GM12875 (cell line): ENCODE measurements at regions not wholly inside any gene's neighbourhood (a gene's known extent, or its start where the extent isn't known, plus 50 kb on each side); places are given as distances from the start of the nearest gene placed in this dataset.

Source experiments
- H3K4me3 ChIP-seq: one replicate; pipeline ENCODE4 v1.5.1; 2011; ENCODE audit warnings: low read depth, low read length, control low read depth
- CTCF ChIP-seq: IDR thresholded peaks from 2 replicates; pipeline ENCODE4 v1.5.1; 2011; ENCODE audit warnings: low read depth, mild to moderate bottlenecking, control low read depth, inconsistent platforms, low read length, moderate library complexity, borderline replicate concordance; ENCODE audit not compliant: insufficient read depth

- TF ChIP-seq CTCF: no peak
- no peak overlapping the region for H3K4me3 ChIP-seq
Measured at GRCh38 chr12:47356129-47356700, 276.5 kb upstream of the AMIGO2 start.

GRCh38 chr12:47353508-47353907 lies 273.7 kb upstream of the AMIGO2 start:
- H3K4me3 ChIP-seq: no peak overlapping the region
- TF ChIP-seq CTCF: no peak

- TF ChIP-seq CTCF: no peak
- no peak overlapping the region for H3K4me3 ChIP-seq
Measured at GRCh38 chr12:47352067-47352466, 272.3 kb upstream of the AMIGO2 start.

- no peak overlapping the region for H3K4me3 ChIP-seq
- TF ChIP-seq CTCF: no peak
Measured at GRCh38 chr12:47351526-47351925, 271.8 kb upstream of the AMIGO2 start.

- no peak for TF ChIP-seq CTCF
- no peak overlapping the region for H3K4me3 ChIP-seq
Measured at GRCh38 chr12:47350062-47350408, 270.3 kb upstream of the AMIGO2 start.

- H3K4me3 ChIP-seq: no peak overlapping the region
- no peak for TF ChIP-seq CTCF
Measured at GRCh38 chr12:47349137-47350061, 269.6 kb upstream of the AMIGO2 start.

- H3K4me3 ChIP-seq: no peak overlapping the region
- TF ChIP-seq CTCF: no peak
Measured at GRCh38 chr12:47348206-47348605, 268.4 kb upstream of the AMIGO2 start.
